ENCODE measurements at regions not wholly inside any gene's neighbourhood (a gene's known extent, or its start where the extent isn't known, plus 50 kb on each side); places are given as distances from the start of the nearest gene placed in this dataset.

DNA sequence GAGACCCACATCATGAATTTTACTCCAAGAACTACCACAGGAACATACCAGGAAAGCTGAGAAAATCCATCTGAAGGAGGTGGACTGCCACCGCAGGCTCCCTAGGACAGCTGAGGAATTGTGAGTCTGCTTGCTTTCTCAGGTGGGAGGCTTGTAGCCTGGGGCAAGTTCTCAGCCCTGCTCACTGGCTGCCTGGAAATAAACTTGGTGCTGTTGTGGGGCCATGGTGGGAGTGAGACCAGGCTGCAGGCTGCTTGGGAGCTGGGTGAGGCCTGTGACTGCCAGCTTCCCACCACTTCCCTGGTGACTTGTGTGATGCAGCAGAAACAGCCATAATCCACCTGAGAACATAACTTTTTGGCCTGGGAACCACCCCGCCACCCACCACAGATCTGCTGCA lies 132.7 kb upstream of the RAG2 start:
- Histone ChIP-seq H3K27me3 (no peaks in the 10 kb centered on the region), H3K36me3 (no peaks in the 10 kb centered on the region), H3K4me3 (replicated peaks in 1 of 3) (no peak overlapping the region), H3K27ac (no peak overlapping the region), H3K4me1 (no peaks in the 10 kb centered on the region), H3K9me3 (no peaks in the 10 kb centered on the region)
- TF ChIP-seq POLR2A (IDR thresholded peaks at IDR 0.05) (no peak), CTCF (IDR thresholded peaks at IDR 0.05) (no peak)
- 88 to 100% methylated on average over 2 of the region's 2 CpGs for WGBS, 2 donors
- intact Hi-C loops (cut with DNase I), result no loop called here
- no peak for DNase-seq

DNA sequence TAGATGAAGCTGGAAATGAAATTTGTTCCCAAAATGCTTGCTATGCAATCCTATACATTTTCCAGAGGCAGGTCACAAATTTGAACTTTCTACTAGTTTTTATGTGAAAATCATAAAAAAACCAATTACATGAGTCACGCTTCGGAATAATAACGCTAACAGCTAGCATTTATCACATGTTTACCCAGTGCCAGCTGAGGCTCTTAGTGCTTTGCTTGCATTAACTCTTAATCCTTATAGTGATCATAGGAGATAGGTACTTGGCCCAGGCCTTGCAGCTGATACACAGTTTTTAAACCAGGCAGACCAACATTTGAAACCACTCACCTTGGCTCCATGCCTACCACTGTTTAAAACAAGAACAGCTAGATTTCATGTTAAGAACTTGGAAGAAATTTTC lies 131.8 kb upstream of the RAG2 start:
- intact Hi-C loops (cut with DNase I), result no loop called here
- Histone ChIP-seq H3K27me3 (no peaks in the 10 kb centered on the region), H3K4me1 (no peaks in the 10 kb centered on the region), H3K36me3 (no peaks in the 10 kb centered on the region), H3K4me3 (replicated peaks in 1 of 3) (no peak overlapping the region), H3K9me3 (no peaks in the 10 kb centered on the region), H3K27ac (no peak overlapping the region)
- TF ChIP-seq POLR2A (IDR thresholded peaks at IDR 0.05), result no peak
- TF ChIP-seq CTCF (IDR thresholded peaks at IDR 0.05), result no peak
- WGBS, 2 donors, result 70 to 74% methylated on average over 3 of the region's 3 CpGs
- no peak for DNase-seq

- no peak overlapping the region for H3K4me3 ChIP-seq (replicated peaks in 1 of 3)
- no peak for DNase-seq
- no peaks in the 10 kb centered on the region for H3K27me3 ChIP-seq
- TF ChIP-seq CTCF (IDR thresholded peaks at IDR 0.05) (no peak), POLR2A (IDR thresholded peaks at IDR 0.05) (no peak)
- no peaks in the 10 kb centered on the region for H3K36me3 ChIP-seq
- no peak overlapping the region for H3K27ac ChIP-seq
- no peaks in the 10 kb centered on the region for H3K4me1 ChIP-seq
- H3K9me3 ChIP-seq, result no peaks in the 10 kb centered on the region
- intact Hi-C loops (cut with DNase I), result no loop called here
- 84 to 91% methylated on average over 2 of the region's 2 CpGs for WGBS, 2 donors
Measured at GRCh38 chr11:36726420-36726819, 128.4 kb upstream of the RAG2 start.

DNA sequence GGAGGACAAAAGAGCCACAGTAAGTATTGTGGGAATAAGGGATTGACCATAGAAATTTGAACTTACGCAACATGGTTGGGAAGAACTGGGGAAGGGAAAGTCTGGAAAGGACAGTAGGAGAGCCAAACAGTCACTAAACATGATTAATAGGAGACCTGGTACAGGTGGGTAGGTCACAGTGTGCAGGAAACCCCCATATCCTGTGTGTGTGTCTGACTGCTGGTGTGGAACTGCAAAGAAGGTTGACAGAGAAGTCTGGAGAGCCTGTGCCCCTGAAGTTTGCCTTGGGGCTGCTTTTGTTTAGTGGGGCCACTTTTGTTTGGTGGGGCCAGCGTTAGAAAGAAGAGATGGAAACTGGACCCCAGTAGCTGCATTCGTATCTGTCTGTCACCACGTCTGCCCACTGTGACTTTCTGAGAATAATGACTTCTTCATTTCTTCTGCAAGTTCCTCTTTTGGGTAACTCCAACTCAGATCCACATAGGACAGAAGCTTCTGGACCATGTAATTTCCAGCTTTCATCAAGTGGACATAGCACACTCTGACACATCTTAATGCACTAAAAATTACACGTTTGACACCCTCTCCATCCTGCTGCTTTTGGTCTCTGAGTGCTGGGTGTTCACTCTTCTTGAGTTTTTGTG lies 126.8 kb upstream of the RAG2 start:
- H3K27ac ChIP-seq, result no peak overlapping the region
- intact Hi-C loops (cut with DNase I), result no loop called here

More for the DNA sequence above, 126.8 kb upstream of the RAG2 start:
- no peak for DNase-seq
- no peaks in the 10 kb centered on the region for H3K36me3 ChIP-seq
- no peaks in the 10 kb centered on the region for H3K4me1 ChIP-seq
- TF ChIP-seq CTCF (IDR thresholded peaks at IDR 0.05) (no peak), POLR2A (IDR thresholded peaks at IDR 0.05) (no peak)
- no peak overlapping the region for H3K4me3 ChIP-seq (replicated peaks in 1 of 3)
- no peaks in the 10 kb centered on the region for H3K9me3 ChIP-seq
- WGBS, 2 donors, result 64 to 72% methylated on average over 5 of the region's 5 CpGs
- no peaks in the 10 kb centered on the region for H3K27me3 ChIP-seq
